HepG2 (cell line): ENCODE measurements at regions not wholly inside any gene's neighbourhood (a gene's known extent, or its start where the extent isn't known, plus 50 kb on each side); places are given as distances from the start of the nearest gene placed in this dataset.

ENCODE experiments used
- ATAC-seq: fragments of 200-7000 bp; cut with Tn5 transposase; 3 replicates; pipeline ENCODE4 v1.9.1; 2020; ENCODE audit warnings: mild to moderate bottlenecking, moderate library complexity
- BruUV-seq: library from RNA; stranded (reverse); fragments of 400-500 nt; replicated peaks from 2 replicates; lab custom pipeline; 2021; lab: Mats Ljungman, UMichigan
- CTCF ChIA-PET: fragments of 300-600 bp; formaldehyde crosslinking; extraction: SDS; loops from one replicate; lab custom pipeline; 2021; ENCODE audit warnings: low total read pairs, inconsistent platforms, low intra/inter-chr PET ratio; lab: Yijun Ruan, JAX
- POLR2A ChIA-PET: fragments of 350-600 bp; sonication (Branson Sonifier 250); formaldehyde crosslinking; loops from one replicate; lab custom pipeline; 2020; ENCODE audit warnings: antibody characterized with exemption, inconsistent platforms; lab: Yijun Ruan, JAX
- DNase-seq: peaks from one replicate; pipeline ENCODE4 v3.0.0-alpha.2; 2015; ENCODE audit warnings: low spot score
- FAIRE-seq: peaks from 3 replicates; lab custom pipeline; 2011; peaks lifted over from hg19 to GRCh38; lab: Jason Lieb, UNC
- H2AFZ ChIP-seq: one replicate; pipeline ENCODE4 v1.6.1; 2011; ENCODE audit warnings: low read length, inconsistent platforms
- H3K27ac ChIP-seq: fragments of 300-600 bp; 3 replicates; pipeline ENCODE4 v1.8.0; 2011; ENCODE audit warnings: mixed run types, mild to moderate bottlenecking, mixed read lengths, low read length, inconsistent platforms; ENCODE audit not compliant: insufficient read depth; ENCODE audit errors: extremely low read length
- H3K27me3 ChIP-seq, 2 experiments: fragments of 200-600 bp in 1 of 2; 2 replicates in 1 of 2; 3 replicates in 1 of 2; pipeline versions ENCODE4 v1.6.0 to v1.8.0; 2011; ENCODE audit warnings: low read length in 2 of 2, mild to moderate bottlenecking in 2 of 2, moderate library complexity in 2 of 2, inconsistent platforms in 1 of 2; ENCODE audit not compliant: insufficient read depth in 2 of 2, control insufficient read depth in 1 of 2
- H3K36me3 ChIP-seq, 2 experiments: fragments of 200-600 bp in 1 of 2; replicated peaks in 1 of 2; 2 replicates in 1 of 2; 3 replicates in 1 of 2; pipeline versions ENCODE4 v1.5.1 to v1.8.0; 2011; ENCODE audit warnings: low read length in 2 of 2, inconsistent platforms in 1 of 2; ENCODE audit not compliant: insufficient read depth in 2 of 2, control insufficient read depth in 1 of 2
- H3K4me1 ChIP-seq: 2 replicates; pipeline ENCODE4 v1.5.1; 2012; ENCODE audit warnings: low read length, inconsistent platforms; ENCODE audit not compliant: insufficient read depth
- H3K4me2 ChIP-seq: 2 replicates; pipeline ENCODE4 v1.6.0; 2011; ENCODE audit warnings: low read depth, low read length, inconsistent platforms
- H3K4me3 ChIP-seq, 3 experiments: fragments of 200-600 bp in 1 of 3; sonication (generic), shearing (Covaris generic) in 1 of 3; replicated peaks in 1 of 3; 2 replicates each; pipeline ENCODE4 v1.5.1; 2011 to 2016; ENCODE audit warnings: low read length in 3 of 3, inconsistent platforms in 2 of 3, low read depth in 2 of 3, mild to moderate bottlenecking in 2 of 3, control low read depth in 1 of 3, mixed read lengths in 1 of 3; ENCODE audit not compliant: insufficient read depth in 1 of 3
- H3K79me2 ChIP-seq: one replicate; pipeline ENCODE4 v1.6.1; 2011; ENCODE audit warnings: low read length, inconsistent platforms; ENCODE audit not compliant: insufficient read depth
- H3K9ac ChIP-seq: 2 replicates; pipeline ENCODE4 v1.6.0; 2011; ENCODE audit warnings: mild to moderate bottlenecking, low read depth, low read length, inconsistent platforms; ENCODE audit not compliant: insufficient read depth
- H3K9me3 ChIP-seq: 2 replicates; pipeline ENCODE4 v1.5.1; 2012; ENCODE audit warnings: mild to moderate bottlenecking, low read length
- H4K20me1 ChIP-seq: 2 replicates; pipeline ENCODE4 v1.6.0; 2011; ENCODE audit warnings: inconsistent platforms, mild to moderate bottlenecking, low read length, moderate library complexity; ENCODE audit not compliant: insufficient read depth
- MNT ChIP-seq: fragments of 450-650 bp; IDR thresholded peaks from 2 replicates; pipeline ENCODE4 v1.6.1; 2016
- PLRG1 ChIP-seq: fragments of 450-650 bp; conservative IDR thresholded peaks from 2 replicates; pipeline ENCODE4 v1.6.1; 2016
- RXRB ChIP-seq: IDR thresholded peaks from 2 replicates; pipeline ENCODE4 v1.6.1; 2016; ENCODE audit warnings: borderline replicate concordance, missing genetic modification reagents, missing compliant biosample characterization
- ZNF12 ChIP-seq: sonication (generic); formaldehyde crosslinking; IDR thresholded peaks from 2 replicates; pipeline ENCODE4 v1.5.0; 2020; ENCODE audit warnings: missing genetic modification reagents
- ZNF7 ChIP-seq: IDR thresholded peaks from 2 replicates; pipeline ENCODE4 v1.6.1; 2016; ENCODE audit warnings: missing biosample characterization, missing genetic modification reagents
- WGBS: methylation state at CpG from one replicate; pipeline ENCODE4 v1.1.6; 2017; ENCODE audit warnings: low lambda C conversion rate; 5-methylcytosine and 5-hydroxymethylcytosine counted together
- in situ Hi-C: cut with HindIII; loops from 2 replicates; pipeline ENCODE4 v1.10.0; 2017; ENCODE audit warnings: low pct_unique_long_range_greater_than_20kb; ENCODE audit not compliant: extremely low pct_ligation_motif_present
- intact Hi-C: fragments of 100-400 bp; cut with micrococcal nuclease; formaldehyde crosslinking; loops from one replicate; pipeline ENCODE4 v1.10.0; 2022; ENCODE audit not compliant: unreplicated experiment

DNA sequence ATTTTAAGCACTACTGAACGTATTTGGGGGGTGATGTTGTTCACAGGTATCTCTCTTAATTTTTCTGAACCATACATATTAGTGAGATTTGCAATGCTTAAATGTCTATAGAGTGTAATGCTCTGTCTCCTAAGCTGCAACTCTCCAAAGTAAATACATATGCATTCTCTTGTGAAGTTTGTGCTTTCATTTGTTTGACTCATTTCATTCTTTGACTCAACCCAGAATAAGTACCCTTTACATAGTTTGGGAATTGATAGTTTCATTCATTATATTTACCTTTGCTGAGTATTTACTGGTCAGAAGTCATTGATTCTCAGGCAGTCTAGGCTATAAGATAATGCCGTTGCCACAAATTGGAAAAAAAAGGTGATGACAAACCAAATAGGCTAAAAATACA, 406.9 kb downstream of the FGF9 start:
- in situ Hi-C loops, result no loop called here
- ChIA-PET POLR2A (no interaction called here), CTCF (no interaction called here)
- Histone ChIP-seq H3K4me3 (no peak overlapping the region), H3K79me2 (no peaks in the 10 kb centered on the region), H3K9ac (no peak overlapping the region), H3K4me2 (no peak overlapping the region), H3K36me3 (no peaks in the 10 kb centered on the region), H3K4me1 (peaks cover 9% of the 10 kb centered on the region; the same call in 1 of the 2 replicates), H3K27me3 (no peaks in the 10 kb centered on the region), H3K27ac (no peak overlapping the region), H3K9me3 (no peaks in the 10 kb centered on the region), H2AFZ (no peak overlapping the region), H4K20me1 (no peaks in the 10 kb centered on the region)
- WGBS, result 2% methylated on average over 2 of the region's 2 CpGs
- ATAC-seq (no peak), FAIRE-seq (no peak), DNase-seq (no peak)
- no TSS peak for BruUV-seq
- TF ChIP-seq RXRB (CRISPR knock-in tag) (no peak), ZNF7 (CRISPR knock-in tag) (no peak), PLRG1 (no peak)
- intact Hi-C loops, result no loop called here

- Histone ChIP-seq H3K27me3 (no peaks in the 10 kb centered on the region), H3K4me3 (no peak overlapping the region), H3K9ac (no peak overlapping the region), H3K27ac (no peak overlapping the region), H4K20me1 (no peaks in the 10 kb centered on the region), H3K79me2 (no peaks in the 10 kb centered on the region), H2AFZ (no peak overlapping the region), H3K4me2 (no peak overlapping the region), H3K4me1 (peaks cover 9% of the 10 kb centered on the region; the same call in 1 of the 2 replicates), H3K36me3 (no peaks in the 10 kb centered on the region), H3K9me3 (no peaks in the 10 kb centered on the region)
- DNase-seq, result no peak
- intact Hi-C loops, result no loop called here
- no peak for ATAC-seq
- ChIA-PET CTCF (no interaction called here), POLR2A (no interaction called here)
- TF ChIP-seq MNT (peak; percentile 94), ZNF12 (CRISPR knock-in tag) (no peak)
- 41% methylated on average over 11 of the region's 11 CpGs for WGBS
- BruUV-seq, result no TSS peak
- in situ Hi-C loops, result no loop called here
- FAIRE-seq, result no peak
These were observed 409.1 kb downstream of the FGF9 start for GRCh38 chr13:22079961-22080360.
